ENCODE measurements at regions not wholly inside any gene's neighbourhood (a gene's known extent, or its start where the extent isn't known, plus 50 kb on each side); places are given as distances from the start of the nearest gene placed in this dataset.
"Not testable (repeated sequence)": the region's sequence is repeated elsewhere in the genome, so short reads cannot be mapped to it uniquely, and the experiment has no call there.

DNA sequence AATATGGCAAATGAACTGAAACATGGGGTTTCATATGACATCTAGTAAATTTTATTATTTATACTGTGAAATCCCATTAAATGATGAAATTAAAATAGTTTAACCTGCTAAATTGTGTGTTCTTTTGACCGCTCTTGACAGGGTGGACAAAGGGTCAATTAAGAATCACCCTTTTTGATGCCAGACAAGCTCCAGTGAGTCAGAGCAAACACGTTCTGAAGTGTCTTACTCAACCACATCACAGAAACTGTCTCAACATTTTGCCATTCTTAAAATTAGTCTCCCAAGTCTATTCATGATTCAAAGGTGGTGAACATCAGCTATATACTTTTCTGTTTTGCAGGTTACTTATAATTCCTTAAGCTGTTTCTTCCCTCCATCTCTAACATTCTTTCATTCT, 213.4 kb downstream of the SPATA31A1 start:
- not testable (repeated sequence) for DNase-seq

GRCh38 chr9:39573024-39574022, 217.9 kb downstream of the SPATA31A1 start:
- DNase-seq, result not testable (repeated sequence)

- not testable (repeated sequence) for DNase-seq
Measured at GRCh38 chr9:39579000-39579399, 223.5 kb downstream of the SPATA31A1 start.

DNA sequence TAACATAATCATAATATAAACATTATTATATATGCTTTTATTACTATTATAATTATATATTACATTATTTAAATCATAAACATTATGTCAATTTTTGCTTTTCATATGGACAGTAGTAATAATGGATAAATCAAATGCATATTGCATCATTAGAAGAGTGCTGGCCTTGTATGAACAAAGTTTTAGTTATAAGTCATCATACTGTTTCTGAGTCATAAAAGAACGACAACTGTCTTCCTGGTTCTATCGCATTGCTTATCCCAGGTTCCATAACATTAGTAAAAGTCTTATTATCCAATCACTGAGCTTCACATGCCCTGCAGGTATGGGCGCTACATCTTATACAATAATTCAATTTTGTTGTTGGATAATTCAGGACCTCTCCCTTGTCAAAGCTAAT, 225.8 kb downstream of the SPATA31A1 start:
- DNase-seq, result not testable (repeated sequence)

GRCh38 chr9:39582677-39583412, 227.4 kb downstream of the SPATA31A1 start:
- not testable (repeated sequence) for DNase-seq

GRCh38 chr9:39583413-39583747, 227.9 kb downstream of the SPATA31A1 start:
- not testable (repeated sequence) for DNase-seq

DNA sequence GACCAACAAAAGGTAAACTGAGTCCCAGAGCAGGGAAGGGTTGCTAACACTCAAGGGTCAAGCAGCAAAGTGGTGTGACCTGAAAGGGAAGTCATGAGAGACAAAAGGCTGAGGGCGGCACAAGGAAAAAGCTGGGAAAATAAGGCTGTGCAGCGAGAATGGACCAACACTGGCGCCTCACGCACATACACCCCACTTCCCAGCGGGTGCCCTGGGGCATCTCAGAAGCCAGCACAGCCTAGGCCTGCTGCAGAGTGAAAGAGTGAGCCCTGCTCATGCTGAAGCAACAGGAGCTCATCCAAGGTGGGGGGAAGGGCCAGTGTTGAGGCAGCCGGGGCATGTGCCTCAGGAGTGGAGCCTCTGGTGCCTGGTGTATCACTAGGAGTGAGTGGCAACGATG, 229.8 kb downstream of the SPATA31A1 start:
- not testable (repeated sequence) for DNase-seq

GRCh38 chr9:39587844-39588499, 232.5 kb downstream of the SPATA31A1 start:
- no peak for DNase-seq

DNA sequence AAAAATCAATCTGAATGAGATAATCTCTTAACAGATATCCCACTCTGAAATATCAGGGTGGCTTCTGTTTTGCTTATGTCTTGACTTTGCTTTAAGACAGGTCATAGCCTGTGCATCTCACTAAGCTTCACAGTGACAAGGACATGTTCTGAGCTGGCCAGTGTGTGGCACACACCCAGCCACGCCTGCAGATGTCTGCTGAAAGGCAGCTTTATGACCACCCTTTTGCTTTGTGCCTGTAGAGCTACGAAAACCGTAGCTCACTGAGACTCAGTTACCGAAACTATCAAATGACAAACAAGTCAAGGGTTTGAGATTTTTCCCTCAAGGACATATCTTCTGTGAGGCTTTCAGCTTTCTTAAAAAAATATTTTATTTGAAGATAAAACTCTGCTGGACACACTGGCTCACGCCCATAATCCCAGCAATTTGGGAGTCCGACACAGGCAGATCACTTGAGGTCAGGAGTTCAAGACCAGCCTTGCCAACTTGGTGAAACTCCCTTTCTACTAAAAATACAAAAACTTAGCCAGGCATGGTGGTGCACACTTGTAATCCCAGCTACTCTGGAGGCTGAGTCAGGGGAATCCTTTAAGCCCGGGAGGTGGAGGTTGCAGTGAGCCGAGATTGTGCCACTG, 233.2 kb downstream of the SPATA31A1 start:
- no peak for DNase-seq

- not testable (repeated sequence) for DNase-seq
Measured at GRCh38 chr9:39604089-39604488, 248.6 kb downstream of the SPATA31A1 start.

- DNase-seq, result not testable (repeated sequence)
Measured at GRCh38 chr9:39611449-39612231, 256.2 kb downstream of the SPATA31A1 start.

GRCh38 chr9:39616480-39616879, 261.0 kb downstream of the SPATA31A1 start:
- DNase-seq, result not testable (repeated sequence)

- not testable (repeated sequence) for DNase-seq
Measured at GRCh38 chr9:39624048-39624447, 268.6 kb downstream of the SPATA31A1 start.

DNA sequence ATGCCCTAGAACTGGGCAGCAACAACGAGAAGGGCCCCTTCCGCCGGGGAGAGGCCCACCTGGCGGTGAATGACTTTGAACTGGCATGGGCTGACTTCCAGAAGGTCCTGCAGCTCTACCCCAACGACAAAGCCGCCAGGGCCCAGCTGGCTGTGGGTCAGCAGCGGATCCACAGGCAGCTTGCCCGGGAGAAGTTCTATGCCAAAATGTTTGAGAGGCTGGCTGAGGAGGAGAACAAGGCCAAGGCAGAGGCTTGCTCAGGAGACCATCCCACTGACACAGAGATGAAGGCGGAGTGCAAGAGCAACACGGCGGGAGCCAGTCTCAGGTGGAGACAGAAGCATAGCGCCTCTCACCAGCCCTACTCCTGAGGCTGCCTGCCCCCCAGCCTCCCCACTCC, 276.6 kb downstream of the SPATA31A1 start:
- not testable (repeated sequence) for DNase-seq

DNA sequence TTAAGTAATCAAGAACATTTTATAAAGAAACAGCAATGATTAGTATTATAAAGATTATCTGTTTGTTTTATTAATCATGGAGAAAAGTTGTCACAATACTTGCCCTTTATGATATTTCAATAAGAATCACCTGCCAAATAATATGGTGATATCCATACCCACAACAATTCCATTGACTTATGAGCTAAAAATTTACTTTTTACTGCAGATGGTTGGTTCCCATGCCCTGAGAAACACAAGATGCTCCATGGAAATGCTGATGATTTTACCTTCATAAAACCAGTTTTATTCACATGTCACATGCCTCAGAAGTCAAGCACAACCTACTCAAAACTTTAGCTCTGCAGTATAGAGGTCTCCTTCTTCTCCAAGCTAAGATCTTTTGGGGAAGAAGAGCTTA, 293.6 kb downstream of the SPATA31A1 start:
- not testable (repeated sequence) for DNase-seq

- DNase-seq, result not testable (repeated sequence)
Measured at GRCh38 chr9:39656960-39657603, 301.6 kb downstream of the SPATA31A1 start.

GRCh38 chr9:39663020-39663419, 307.6 kb downstream of the SPATA31A1 start:
- not testable (repeated sequence) for DNase-seq

DNA sequence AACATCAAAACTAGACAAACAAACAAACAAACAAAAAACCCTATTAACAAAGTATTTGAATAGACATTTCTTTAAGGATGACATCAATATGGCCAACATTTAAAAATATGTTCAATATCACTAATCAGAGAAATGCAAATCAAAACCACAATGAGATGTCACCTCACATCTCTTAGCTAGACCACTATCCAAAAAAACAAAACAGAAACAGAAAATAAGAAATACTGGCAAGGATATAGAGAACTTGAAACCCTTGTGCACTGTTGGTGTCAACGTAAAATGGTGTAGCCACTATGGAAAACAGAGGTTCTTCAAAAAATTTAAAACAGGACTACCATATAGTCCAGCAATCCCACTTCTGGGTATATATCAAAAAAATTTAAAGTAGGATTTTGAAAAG, 308.2 kb downstream of the SPATA31A1 start:
- not testable (repeated sequence) for DNase-seq

GRCh38 chr9:39665020-39665419, 309.6 kb downstream of the SPATA31A1 start:
- not testable (repeated sequence) for DNase-seq

DNA sequence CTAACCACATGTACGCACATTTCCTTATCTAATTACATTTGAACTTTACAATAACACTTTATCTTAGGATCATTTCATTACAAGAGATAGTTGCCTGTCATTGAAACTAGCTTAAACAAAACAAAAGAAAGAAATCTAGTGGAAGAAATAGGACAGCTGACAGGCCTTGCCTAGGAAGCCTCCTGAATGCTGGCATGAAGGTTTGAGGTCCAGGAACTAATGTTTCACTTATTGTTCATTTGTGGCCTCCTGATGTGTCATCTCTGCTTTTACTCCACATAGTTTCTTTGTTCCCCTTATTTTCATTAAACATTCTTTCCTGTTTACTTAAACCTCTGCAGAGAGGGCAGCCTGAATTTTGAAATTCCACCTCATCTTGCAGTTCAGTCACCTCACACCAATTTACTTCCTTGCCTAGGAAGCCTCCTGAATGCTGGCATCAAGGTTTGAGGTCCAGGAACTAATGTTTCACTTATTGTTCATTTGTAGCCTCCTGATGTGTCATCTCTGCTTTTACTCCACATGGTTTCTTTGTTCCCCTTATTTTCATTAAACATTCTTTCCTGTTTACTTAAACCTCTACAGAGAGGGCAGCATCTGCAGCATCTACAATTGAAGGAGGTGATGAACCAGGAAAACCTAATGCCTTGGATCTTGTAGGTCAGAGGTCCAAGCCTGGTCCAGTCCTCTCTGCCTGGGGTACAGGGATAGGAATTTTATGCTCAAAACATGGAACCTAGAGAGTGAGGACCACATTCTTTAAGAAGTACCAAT, 319.2 kb downstream of the SPATA31A1 start:
- not testable (repeated sequence) for DNase-seq

GRCh38 chr9:39675211-39675553, 319.7 kb downstream of the SPATA31A1 start:
- DNase-seq, result not testable (repeated sequence)
